Activated naive CD8-positive, alpha-beta T cell treated with anti-CD3 and anti-CD28 coated beads, Interleukin-2, amount 50 U/mL, for 24 hours (primary cell): ENCODE measurements at regions not wholly inside any gene's neighbourhood (a gene's known extent, or its start where the extent isn't known, plus 50 kb on each side); places are given as distances from the start of the nearest gene placed in this dataset.
"Not testable (repeated sequence)": the region's sequence is repeated elsewhere in the genome, so short reads cannot be mapped to it uniquely, and the experiment has no call there.

Experiments
- ATAC-seq: fragments of 150-1000 bp; cut with Tn5 transposase; one replicate; pipeline ENCODE4 v1.10.0; 2021
- DNase-seq: peaks from one replicate; pipeline ENCODE4 v3.0.0; 2021
- H3K27ac Mint-ChIP-seq: one replicate; pipeline ENCODE4 v1.8.0; 2021; ENCODE audit warnings: mild to moderate bottlenecking, mixed read lengths
- H3K27me3 Mint-ChIP-seq: one replicate; pipeline ENCODE4 v1.8.0; 2021; ENCODE audit warnings: mixed read lengths
- H3K36me3 Mint-ChIP-seq: one replicate; pipeline ENCODE4 v1.8.0; 2021; ENCODE audit warnings: low read depth, mixed read lengths
- H3K4me1 Mint-ChIP-seq: one replicate; pipeline ENCODE4 v1.8.0; 2021; ENCODE audit warnings: mixed read lengths
- H3K4me3 Mint-ChIP-seq: one replicate; pipeline ENCODE4 v1.8.0; 2021; ENCODE audit warnings: mild to moderate bottlenecking, moderate library complexity, mixed read lengths
- H3K9me3 Mint-ChIP-seq: one replicate; pipeline ENCODE4 v1.8.0; 2021; ENCODE audit warnings: mixed read lengths

DNA sequence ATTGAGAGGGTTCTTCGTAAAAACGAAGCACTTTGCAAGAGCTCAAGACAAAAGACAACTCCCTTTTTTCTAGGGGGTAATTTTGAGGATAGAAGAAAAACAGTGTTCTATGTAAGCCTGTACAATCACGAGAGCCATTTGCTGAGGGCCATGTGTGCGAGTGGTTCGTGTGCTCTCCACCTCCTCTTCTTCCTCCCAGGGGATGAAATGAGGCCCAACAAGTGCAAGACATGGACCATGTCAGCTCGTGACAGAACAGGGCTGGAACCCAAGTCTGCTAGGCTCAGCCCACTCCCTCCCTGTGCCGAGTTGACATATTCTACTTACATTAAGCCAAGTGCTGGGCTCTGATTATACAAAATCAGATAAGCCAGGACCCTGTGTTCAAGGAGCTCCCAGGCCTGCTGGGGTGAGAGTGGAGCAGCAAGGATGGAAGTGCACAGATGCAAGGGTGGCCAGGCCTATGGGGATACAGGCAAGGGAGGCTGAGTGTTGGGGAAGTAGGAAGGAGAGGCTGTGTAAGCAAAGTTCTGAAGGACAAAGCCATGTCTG, 97.9 kb upstream of the MSX2 start:
- no peak overlapping the region for H3K27ac Mint-ChIP-seq
- ATAC-seq (no peak), DNase-seq (no peak)
- peaks cover 2% of the 10 kb centered on the region for H3K27me3 Mint-ChIP-seq
- H3K4me1 Mint-ChIP-seq, result no peaks in the 10 kb centered on the region
- no peaks in the 10 kb centered on the region for H3K36me3 Mint-ChIP-seq
- no peaks in the 10 kb centered on the region for H3K9me3 Mint-ChIP-seq
- H3K4me3 Mint-ChIP-seq, result no peak overlapping the region

DNA sequence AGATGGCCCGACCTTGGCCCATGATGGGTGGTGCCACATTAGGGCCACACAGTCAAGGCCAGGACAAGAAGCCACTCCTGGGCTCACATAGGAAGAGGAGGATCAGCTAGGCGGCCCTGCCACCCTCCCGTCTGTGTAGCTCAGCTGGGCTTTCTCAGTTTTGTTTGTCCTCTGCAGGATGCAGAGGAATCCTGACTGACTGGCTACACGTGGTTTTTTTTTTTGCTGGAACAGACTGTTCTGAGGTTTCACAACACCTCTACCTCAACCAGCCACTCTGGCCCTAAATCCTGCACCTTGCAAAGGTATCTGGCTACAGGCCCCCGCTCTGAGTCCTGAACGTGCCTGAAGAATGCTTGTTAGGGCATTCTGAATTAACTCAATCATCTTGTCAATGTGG, 88.3 kb upstream of the MSX2 start:
- Mint-ChIP-seq H3K27ac (no peak overlapping the region), H3K27me3 (no peaks in the 10 kb centered on the region), H3K36me3 (no peaks in the 10 kb centered on the region), H3K4me3 (no peak overlapping the region), H3K4me1 (no peaks in the 10 kb centered on the region), H3K9me3 (no peaks in the 10 kb centered on the region)
- ATAC-seq (no peak), DNase-seq (no peak)

DNA sequence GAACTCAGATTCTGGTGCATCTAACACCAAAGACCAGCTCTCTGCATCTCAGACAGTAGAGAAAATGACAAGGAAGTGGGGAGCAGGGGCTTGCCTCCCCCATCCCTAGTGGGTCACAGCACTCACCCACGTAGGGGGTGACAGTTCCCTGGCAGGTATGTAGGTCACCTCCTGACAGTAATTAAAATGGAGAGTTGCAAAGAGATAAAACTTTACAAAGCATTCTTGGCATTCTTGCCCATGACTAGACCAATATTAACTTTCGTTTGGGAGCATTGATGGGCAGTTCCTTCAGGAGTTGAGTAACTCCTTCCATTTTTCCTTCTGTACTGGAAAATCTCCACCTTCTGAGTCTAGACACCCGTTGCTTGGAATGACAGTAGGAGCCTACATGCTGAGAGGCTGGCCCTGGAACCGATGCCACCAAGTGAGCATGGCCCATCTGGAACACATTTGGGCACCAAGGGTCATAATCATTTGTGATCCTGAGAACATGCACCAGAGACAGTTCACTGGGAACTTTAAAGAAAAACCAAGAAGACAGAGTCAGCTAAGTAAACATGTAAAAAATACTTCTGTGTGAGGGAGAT, 81.5 kb upstream of the MSX2 start:
- no peaks in the 10 kb centered on the region for H3K4me1 Mint-ChIP-seq
- no peak for DNase-seq
- no peaks in the 10 kb centered on the region for H3K36me3 Mint-ChIP-seq
- no peaks in the 10 kb centered on the region for H3K27me3 Mint-ChIP-seq
- no peak for ATAC-seq
- no peak overlapping the region for H3K4me3 Mint-ChIP-seq
- no peak overlapping the region for H3K27ac Mint-ChIP-seq
- H3K9me3 Mint-ChIP-seq, result peaks cover under 1% of the 10 kb centered on the region

DNA sequence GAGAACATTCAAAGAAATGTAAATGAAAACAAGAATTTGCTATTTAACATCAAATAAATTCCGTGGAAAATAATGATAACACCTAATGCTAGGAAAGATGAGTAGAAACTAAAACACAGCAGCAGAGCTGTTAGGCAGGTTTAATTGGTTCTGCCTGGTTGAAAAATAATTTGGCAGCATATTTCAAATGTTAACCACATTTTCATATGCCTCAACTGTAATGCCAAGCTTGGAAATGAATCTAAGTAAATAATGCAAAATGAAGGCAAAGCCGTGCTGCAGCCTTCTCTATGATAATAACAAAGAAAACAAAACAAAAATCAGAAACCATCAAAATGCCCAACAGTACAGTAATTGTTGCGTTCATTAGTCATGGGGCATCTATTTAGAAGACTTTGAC, 79.9 kb upstream of the MSX2 start:
- Mint-ChIP-seq H3K36me3 (no peaks in the 10 kb centered on the region), H3K4me3 (no peak overlapping the region), H3K27ac (no peak overlapping the region), H3K27me3 (no peaks in the 10 kb centered on the region), H3K4me1 (no peaks in the 10 kb centered on the region), H3K9me3 (peaks cover 9% of the 10 kb centered on the region)
- no peak for ATAC-seq
- DNase-seq, result no peak

DNA sequence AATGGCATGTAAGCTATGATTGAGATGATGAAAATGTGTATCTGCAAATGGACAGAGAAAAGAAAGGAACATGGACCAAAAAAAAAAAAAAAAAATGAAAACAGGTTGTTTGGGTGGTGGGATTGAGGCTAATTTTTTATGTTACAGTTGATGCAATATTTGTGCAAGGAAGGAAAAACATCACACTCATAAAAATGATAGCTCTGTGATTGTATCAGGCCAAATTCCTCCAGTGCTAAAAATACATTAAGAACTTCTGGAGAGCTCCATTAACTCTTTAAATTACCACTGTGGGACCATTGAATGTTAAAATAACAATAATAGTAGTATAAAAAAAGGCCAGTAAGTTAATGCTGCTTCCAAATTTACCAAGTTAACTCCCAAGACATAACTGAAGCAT, 79.5 kb upstream of the MSX2 start:
- no peaks in the 10 kb centered on the region for H3K27me3 Mint-ChIP-seq
- H3K27ac Mint-ChIP-seq, result no peak overlapping the region
- ATAC-seq (no peak), DNase-seq (no peak)
- no peaks in the 10 kb centered on the region for H3K4me1 Mint-ChIP-seq
- H3K4me3 Mint-ChIP-seq, result no peak overlapping the region
- H3K36me3 Mint-ChIP-seq, result no peaks in the 10 kb centered on the region
- H3K9me3 Mint-ChIP-seq, result peaks cover 9% of the 10 kb centered on the region

DNA sequence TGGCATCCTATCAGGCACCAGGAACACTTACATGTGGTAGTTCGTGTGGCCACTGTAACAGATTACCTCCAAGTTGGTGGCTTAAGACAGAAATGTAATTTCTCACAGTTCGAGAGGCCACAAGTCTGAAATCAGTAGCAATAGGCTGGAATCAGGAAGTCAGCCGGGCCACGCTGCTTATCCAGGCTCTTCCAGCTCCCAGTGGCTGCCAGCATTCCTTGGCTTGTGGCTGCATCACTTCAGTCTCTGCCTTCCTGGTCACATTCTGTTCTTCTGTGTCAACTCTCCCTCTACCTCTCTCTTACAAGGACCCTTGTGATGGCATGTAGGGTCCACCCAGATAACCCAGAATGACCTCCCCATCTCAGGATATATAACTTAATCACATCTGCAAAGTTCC, 78.7 kb upstream of the MSX2 start:
- Mint-ChIP-seq H3K9me3 (peaks cover 9% of the 10 kb centered on the region), H3K27ac (no peak overlapping the region), H3K36me3 (no peaks in the 10 kb centered on the region), H3K27me3 (no peaks in the 10 kb centered on the region), H3K4me1 (no peaks in the 10 kb centered on the region), H3K4me3 (no peak overlapping the region)
- no peak for DNase-seq
- no peak for ATAC-seq

DNA sequence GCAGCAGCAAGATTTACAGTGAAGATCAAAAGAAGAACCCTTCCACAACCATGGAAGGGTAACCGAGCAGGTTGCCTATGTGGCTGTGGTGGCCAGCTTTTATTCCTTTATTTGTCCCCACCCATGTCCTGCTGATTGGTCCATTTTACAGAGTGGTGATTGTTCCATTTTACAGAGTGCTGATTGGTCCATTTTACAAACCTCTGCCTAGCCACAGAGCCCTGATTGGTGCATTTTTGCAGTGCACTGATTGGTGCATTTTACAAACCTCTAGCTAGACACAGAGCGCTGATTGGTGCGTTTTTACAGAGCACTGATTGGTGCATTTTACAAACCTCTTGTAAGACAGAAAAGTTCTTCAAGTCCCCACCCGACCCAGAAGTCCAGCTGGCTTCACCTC, 75.8 kb upstream of the MSX2 start:
- H3K36me3 Mint-ChIP-seq, H3K27me3 Mint-ChIP-seq, DNase-seq, ATAC-seq, H3K9me3 Mint-ChIP-seq, H3K4me3 Mint-ChIP-seq, H3K4me1 Mint-ChIP-seq, H3K27ac Mint-ChIP-seq: not testable (repeated sequence)

DNA sequence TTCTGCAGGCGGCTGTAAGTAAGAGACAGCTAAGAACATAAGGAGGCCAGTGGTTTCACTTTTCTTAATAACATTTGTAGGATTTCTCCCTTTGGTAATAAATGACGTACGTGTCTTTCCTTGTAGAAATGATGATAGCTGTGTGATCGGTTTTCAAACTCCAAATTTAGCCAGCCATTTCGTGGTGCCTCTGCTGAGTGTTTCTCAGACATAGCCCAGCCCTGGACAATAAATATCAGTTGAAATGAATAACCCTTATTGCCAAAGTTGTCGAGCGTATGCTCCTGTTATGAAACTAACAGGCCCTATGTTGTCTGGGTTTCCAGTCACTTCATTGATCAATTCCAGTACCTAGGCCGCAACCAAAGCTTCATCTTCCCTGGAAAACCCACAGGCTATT, 75.0 kb upstream of the MSX2 start:
- Mint-ChIP-seq H3K27ac (no peak overlapping the region), H3K9me3 (peaks cover 9% of the 10 kb centered on the region), H3K27me3 (peaks cover 6% of the 10 kb centered on the region), H3K4me1 (no peaks in the 10 kb centered on the region), H3K36me3 (no peaks in the 10 kb centered on the region), H3K4me3 (no peak overlapping the region)
- ATAC-seq, result no peak
- no peak for DNase-seq

DNA sequence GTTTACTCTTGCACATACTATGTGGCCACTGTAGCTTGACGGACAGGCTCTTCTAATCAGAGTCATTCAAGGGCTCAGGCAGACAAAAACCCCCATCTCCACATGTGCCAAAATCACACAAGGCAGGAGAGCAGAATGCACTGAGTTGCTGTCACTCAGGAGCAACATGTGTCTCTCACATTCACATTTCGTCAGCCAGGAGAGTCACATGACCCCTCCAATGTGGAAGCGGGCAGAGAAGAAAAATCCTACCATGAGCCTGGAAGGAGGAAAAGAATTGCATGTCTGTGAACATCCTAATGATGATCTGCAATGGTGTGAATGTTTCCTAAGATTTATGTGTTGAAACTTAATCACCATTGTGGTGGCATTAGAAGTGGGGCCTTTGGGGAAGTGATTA, 69.9 kb upstream of the MSX2 start:
- H3K27me3 Mint-ChIP-seq, result peaks cover 18% of the 10 kb centered on the region
- H3K4me1 Mint-ChIP-seq, result no peaks in the 10 kb centered on the region
- no peak overlapping the region for H3K4me3 Mint-ChIP-seq
- ATAC-seq (no peak), DNase-seq (no peak)
- no peak overlapping the region for H3K27ac Mint-ChIP-seq
- H3K9me3 Mint-ChIP-seq, result no peaks in the 10 kb centered on the region
- no peaks in the 10 kb centered on the region for H3K36me3 Mint-ChIP-seq

DNA sequence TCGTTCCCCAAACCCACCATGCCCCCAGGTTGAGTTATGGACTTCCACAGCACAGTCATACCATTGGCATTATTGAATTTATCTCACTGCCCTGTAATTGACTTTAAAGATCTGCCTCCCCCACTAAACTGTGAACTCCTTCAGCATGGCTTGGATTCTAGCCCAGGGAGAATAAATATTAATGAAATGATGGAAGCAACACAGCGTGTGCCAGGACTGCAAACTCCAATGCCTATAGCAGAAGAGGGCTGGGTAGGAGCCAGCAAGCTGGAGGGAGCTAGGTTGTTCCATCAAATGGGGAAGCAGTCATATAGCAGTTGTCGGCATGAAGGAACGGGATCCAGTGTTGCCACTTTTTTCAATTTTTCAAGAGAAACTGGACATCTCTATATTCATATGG, 69.0 kb upstream of the MSX2 start:
- Mint-ChIP-seq H3K4me3 (no peak overlapping the region), H3K27ac (no peak overlapping the region), H3K27me3 (peaks cover 18% of the 10 kb centered on the region), H3K9me3 (no peaks in the 10 kb centered on the region), H3K36me3 (no peaks in the 10 kb centered on the region), H3K4me1 (no peaks in the 10 kb centered on the region)
- no peak for DNase-seq
- no peak for ATAC-seq

DNA sequence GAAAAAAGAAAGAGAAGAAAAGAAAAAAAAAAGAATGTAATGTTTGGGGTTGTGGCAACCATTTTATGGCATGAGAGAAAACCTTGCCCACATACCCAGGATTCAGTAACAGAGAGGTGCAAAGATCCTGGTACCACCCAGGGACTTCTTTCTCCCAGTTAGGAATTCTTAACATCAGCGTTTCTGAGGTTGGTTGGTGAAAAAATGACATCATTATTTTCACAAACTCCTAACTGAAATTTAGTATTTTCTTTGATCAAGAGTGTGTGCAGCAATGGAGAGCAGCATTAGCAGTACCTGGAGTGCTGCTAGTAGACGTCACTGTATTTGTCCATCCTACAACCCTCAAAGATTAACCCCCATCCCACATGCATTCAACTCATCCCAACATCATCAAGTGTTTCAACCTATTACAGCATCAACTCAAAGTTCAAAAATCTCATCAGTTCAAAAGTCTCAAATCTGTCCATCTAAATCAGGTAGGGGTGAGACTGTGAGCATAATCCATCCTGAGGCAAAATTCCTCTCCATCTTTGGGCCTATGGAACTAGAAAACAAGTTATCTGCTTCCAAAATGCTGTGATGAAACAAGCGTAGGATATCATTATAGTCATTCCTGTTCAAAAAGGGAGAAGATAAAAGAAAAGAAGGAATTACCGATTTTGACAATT, 60.1 kb upstream of the MSX2 start:
- Mint-ChIP-seq H3K4me3 (no peak overlapping the region), H3K9me3 (peaks cover 22% of the 10 kb centered on the region), H3K4me1 (no peaks in the 10 kb centered on the region), H3K27ac (no peak overlapping the region), H3K27me3 (peaks cover 7% of the 10 kb centered on the region), H3K36me3 (peaks cover 2% of the 10 kb centered on the region)
- DNase-seq (no peak), ATAC-seq (no peak)

DNA sequence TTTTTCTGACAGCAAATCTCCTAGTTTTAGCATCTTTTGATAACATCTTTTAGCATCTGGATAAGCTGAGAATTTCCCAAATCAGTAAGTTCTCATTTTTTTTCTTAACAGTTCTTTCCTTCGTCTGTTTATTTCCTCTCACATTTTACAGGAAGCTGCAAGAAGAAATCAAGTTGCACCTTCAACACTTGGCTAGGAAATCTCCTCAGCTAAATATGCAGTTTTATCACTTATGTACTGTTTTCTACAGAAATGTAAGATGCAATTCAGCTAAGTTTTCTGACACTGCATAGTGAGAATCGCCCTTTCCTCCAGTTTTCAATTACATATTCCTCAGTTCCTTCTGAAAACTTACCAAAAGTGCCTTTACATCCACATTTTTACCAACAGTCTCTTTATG, 59.0 kb upstream of the MSX2 start:
- Mint-ChIP-seq H3K27ac (no peak overlapping the region), H3K36me3 (peaks cover 2% of the 10 kb centered on the region), H3K4me3 (no peak overlapping the region), H3K4me1 (no peaks in the 10 kb centered on the region), H3K27me3 (peaks cover 6% of the 10 kb centered on the region), H3K9me3 (peaks cover 22% of the 10 kb centered on the region)
- no peak for DNase-seq
- ATAC-seq, result no peak

DNA sequence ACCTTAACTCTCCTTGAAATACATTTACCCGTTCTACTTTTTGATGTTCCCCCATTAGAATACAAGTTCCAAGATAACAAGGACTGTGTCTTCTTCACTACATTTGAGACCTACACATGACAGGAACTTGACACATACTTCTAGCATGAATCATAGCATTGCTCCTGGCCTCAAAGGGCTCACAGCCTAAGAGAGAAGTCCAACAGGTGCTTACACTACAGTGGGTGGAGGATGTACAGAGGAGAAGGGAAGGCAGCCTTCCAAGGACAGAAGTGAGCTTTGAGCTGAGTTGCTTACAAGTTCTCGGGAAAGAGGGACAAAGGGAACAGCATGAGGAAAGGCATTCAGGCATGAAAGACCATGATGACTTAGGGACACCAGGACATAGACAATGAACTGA, 56.9 kb upstream of the MSX2 start:
- Mint-ChIP-seq H3K27me3 (peaks cover 8% of the 10 kb centered on the region), H3K27ac (no peak overlapping the region), H3K9me3 (peaks cover 22% of the 10 kb centered on the region), H3K4me3 (no peak overlapping the region), H3K36me3 (peaks cover 2% of the 10 kb centered on the region), H3K4me1 (no peaks in the 10 kb centered on the region)
- no peak for ATAC-seq
- no peak for DNase-seq

DNA sequence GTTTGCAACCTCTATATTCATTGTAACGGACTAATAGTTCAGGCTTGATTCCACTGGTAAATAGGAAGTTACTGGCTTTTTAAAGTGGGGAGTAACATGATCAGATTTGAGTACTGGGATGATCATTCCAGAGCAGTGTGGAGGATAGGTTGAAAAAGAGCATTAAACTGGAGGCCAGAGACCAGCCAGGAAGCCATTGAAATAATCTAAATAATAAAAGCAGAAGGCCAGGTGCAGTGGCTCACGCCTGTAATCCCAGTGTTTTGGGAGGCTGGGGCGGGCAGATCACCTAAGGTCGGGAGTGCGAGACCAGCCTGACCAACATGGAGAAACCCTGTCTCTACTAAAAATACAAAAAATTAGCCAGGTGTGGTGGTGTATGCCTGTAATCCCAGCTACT, 56.0 kb upstream of the MSX2 start:
- H3K4me1 Mint-ChIP-seq, result no peaks in the 10 kb centered on the region
- peaks cover 22% of the 10 kb centered on the region for H3K9me3 Mint-ChIP-seq
- H3K4me3 Mint-ChIP-seq, result no peak overlapping the region
- peaks cover 2% of the 10 kb centered on the region for H3K36me3 Mint-ChIP-seq
- H3K27ac Mint-ChIP-seq, result no peak overlapping the region
- ATAC-seq (no peak), DNase-seq (no peak)
- peaks cover 8% of the 10 kb centered on the region for H3K27me3 Mint-ChIP-seq
